ENCODE measurements at regions not wholly inside any gene's neighbourhood (a gene's known extent, or its start where the extent isn't known, plus 50 kb on each side); places are given as distances from the start of the nearest gene placed in this dataset.
"Not testable (repeated sequence)": the region's sequence is repeated elsewhere in the genome, so short reads cannot be mapped to it uniquely, and the experiment has no call there.

GRCh38 chr17:12195418-12195817 is 174.7 kb downstream of the MAP2K4 start:
- DNase-seq (ENCODE audit: low spot score): no peak

GRCh38 chr17:12201294-12201880 is 180.7 kb downstream of the MAP2K4 start:
- DNase-seq (ENCODE audit: low spot score): no peak

GRCh38 chr17:12209632-12210191 is 189.0 kb downstream of the MAP2K4 start:
- no peak for DNase-seq (ENCODE audit: low spot score)

GRCh38 chr17:12220714-12221439 is 200.2 kb downstream of the MAP2K4 start:
- not testable (repeated sequence) for DNase-seq (ENCODE audit: low spot score)

GRCh38 chr17:12222392-12222791 is 201.7 kb downstream of the MAP2K4 start:
- no peak for DNase-seq (ENCODE audit: low spot score)

GRCh38 chr17:12227547-12227946 is 206.9 kb downstream of the MAP2K4 start:
- no peak for DNase-seq (ENCODE audit: low spot score)

DNA sequence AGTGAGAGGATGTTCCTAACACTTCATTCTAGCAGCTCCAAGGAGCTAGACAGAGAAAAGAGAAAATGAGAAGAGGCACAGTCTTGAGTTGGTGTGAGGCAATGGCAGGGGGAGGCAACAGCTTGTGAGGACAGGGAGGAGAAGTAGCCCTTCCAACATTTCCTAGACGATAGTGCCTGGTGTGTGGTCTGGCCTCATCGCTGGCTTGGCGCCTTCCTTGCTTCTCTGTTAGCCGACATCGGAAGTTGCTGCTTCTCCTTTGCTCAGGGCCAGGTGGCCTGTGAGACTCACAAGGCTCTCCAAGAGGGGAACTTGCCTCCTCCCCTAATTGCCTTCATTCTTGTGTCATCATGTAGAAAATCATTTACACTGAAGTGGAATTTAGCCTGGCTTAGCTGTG is 208.7 kb downstream of the MAP2K4 start:
- no peak for DNase-seq (ENCODE audit: low spot score)

DNA sequence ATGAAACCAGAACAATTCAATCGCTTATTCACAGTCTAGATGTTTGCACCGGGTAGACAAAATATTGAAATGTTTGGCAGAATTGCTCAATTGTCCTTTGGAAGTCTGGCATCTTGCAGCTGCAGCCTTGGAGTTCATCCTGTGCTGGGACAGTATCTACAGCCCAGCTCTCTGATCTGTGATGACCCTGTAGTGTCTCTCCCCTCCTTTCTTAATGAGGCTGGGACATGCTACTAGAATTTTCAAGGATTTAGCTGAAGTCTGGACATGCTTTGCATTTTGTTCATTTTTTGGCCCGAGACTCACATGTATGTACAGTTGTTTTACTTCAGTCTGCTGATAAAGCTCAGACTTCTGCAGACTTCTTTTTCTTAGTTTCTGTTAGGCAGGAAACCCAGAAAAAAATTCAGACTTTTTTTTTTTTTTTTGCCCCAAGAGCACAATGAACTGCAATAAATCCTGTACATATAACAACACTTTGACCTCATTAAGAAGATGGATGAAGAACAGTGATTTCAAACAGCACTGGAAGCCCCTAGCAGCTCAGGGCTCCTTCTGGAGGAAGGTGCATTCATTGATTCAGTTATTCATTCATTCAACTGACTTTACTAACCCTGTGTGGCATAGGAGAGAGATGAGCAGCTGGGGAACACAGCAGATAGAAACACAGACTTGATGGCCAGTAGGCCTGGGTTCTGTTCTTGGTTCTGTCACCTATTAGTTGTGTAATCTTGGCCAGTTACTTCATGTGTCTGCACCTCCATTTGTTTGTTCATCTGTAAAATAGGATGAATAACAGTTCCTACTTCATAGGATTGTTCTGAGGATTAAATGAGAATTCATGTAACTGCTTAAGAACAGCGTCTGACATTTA is 210.0 kb downstream of the MAP2K4 start:
- no peak for DNase-seq (ENCODE audit: low spot score)

- no peak for DNase-seq (ENCODE audit: low spot score)
Observed at GRCh38 chr17:12231355-12231682, 210.6 kb downstream of the MAP2K4 start.

- DNase-seq (ENCODE audit: low spot score): not testable (repeated sequence)
Observed at GRCh38 chr17:12239021-12239420, 218.3 kb downstream of the MAP2K4 start.

GRCh38 chr17:12242345-12242954 is 221.8 kb downstream of the MAP2K4 start:
- no peak for DNase-seq (ENCODE audit: low spot score)

DNA sequence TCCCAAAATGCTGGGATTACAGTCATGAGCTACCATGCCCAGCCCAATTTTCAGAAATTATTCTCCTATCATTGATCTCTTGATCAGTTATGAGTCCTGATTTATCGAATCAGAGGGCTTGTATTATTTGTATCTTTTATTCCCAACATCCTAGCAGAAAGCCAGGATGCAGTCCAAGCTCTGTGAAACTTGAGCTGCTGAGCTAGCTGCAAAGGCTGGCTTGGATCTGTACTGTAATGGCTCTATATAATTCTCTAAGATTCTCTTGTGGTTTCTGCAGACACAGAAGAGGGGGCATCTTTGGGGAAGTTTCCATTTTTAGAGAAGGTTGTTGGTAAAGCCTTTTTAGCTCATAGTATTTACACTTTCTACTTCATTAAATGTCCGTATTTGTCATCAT is 227.1 kb downstream of the MAP2K4 start:
- no peak for DNase-seq (ENCODE audit: low spot score)

DNA sequence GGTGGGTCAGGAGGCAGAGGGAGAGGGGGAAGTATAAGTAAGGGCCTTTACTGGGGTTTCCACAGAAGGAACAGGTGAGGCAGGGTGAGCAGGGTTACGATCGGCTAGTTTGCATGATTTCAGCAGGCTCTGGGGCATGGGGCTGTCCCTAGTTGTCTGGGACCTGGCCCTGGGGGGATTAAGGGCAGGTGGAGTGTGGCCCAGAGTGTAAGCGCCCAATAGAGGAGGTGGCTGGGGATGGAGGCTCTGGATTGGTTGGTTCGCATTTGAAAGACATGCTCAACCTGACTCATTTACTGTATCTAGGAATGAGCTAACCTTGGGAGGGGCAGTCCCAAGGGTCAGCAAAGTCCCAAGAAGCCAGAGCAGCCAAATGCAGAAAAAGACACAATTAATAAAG is 230.3 kb downstream of the MAP2K4 start:
- DNase-seq (ENCODE audit: low spot score): no peak

DNA sequence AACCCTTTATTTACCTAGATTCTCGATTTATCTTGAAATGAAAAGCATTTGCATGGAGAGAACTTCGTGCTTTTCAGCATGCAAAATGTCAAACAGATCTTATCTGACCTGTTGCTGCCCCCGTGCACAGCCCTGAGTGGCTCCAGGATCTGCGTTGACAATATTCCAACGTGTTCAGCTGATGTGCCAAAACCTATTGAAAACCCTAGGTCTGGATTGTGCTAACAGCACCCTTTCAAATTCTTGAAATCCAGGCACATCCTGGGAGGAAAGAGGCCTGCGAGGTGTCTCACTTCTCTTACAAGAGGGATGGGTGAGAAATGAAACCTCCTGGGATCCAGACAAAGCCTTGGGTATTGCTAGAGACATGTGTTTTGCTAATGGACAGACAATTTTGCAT is 231.8 kb downstream of the MAP2K4 start:
- DNase-seq (ENCODE audit: low spot score): no peak

- DNase-seq (ENCODE audit: low spot score): no peak
Observed at GRCh38 chr17:12254460-12254859, 233.8 kb downstream of the MAP2K4 start.

DNA sequence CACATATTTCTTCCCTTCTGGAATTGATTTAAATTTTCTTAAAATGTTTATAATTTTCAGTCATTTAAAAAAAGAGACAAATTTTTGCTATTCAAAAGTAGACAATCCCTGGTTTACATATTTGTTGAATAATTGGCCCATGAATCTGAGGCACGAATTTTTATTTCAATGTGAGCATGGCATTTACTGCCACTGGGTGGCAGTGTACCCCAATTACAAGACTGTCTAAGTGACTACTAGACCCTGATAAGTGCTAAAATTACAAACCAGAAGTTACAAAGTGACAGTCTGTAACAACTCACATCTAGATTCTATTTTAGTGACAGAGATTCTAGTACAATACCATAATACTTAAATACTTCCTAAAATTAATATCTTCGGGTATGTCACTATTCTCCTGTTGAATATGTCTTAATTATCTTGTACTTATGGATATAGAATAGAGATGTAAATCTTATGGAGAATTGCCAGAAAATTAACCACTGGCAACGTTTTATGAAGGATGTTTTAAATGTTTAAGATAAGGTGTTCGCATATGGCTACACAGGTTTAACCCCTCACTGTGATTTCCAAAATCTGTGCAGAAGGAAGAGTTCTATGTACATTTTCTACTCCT is 235.8 kb downstream of the MAP2K4 start:
- peak; percentile 58 for DNase-seq (ENCODE audit: low spot score)

DNA sequence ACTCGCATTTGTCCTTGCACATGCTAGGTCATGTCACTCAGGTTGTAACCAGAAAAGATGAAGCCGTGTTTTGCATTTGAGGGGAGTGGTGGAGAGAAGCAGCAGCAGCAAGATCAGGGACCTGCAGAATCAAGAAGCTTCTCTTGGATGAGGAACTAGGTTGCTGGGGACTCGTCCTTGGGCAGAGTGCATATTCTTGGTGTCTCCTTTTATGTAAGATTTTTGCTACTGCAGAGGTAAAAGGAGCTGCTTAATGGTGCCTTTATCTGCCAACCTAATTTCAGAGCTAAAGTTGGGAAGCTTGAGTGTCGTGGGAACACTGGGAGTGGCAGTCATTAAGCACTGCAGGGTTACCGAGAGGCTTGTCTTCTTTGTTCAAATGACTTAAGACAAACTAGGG is 236.5 kb downstream of the MAP2K4 start:
- DNase-seq (ENCODE audit: low spot score): peak; percentile 80

GRCh38 chr17:12261354-12261753 is 240.7 kb downstream of the MAP2K4 start:
- no peak for DNase-seq (ENCODE audit: low spot score)

DNA sequence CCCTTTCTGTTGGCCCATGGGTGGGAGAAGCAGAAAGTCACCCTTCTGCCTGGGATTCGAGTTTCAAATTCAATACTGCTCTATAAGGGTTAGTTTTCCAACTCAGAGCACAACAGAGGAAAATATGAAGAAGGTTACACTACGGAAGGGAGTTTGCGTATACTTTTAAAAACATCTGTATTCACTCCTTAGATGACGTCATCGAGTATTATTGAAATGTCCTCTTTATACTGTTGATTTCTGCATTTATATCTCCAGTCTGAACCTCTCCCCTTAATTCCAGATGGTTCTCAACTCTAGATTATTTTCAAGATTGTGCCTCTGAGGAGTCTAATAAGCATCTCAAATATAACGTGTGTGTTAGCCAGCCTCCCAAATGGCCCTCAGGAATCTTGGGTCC is 249.1 kb downstream of the MAP2K4 start:
- DNase-seq (ENCODE audit: low spot score): no peak

- no peak for DNase-seq (ENCODE audit: low spot score)
Observed at GRCh38 chr17:12277827-12278226, 257.1 kb downstream of the MAP2K4 start.

GRCh38 chr17:12282056-12282455 is 261.4 kb downstream of the MAP2K4 start:
- DNase-seq (ENCODE audit: low spot score): no peak

GRCh38 chr17:12287953-12288352 is 267.3 kb downstream of the MAP2K4 start:
- DNase-seq (ENCODE audit: low spot score): no peak

All from putamen (tissue), 1 donor.